Neural progenitor cell (in vitro differentiated cells): ENCODE measurements at regions not wholly inside any gene's neighbourhood (a gene's known extent, or its start where the extent isn't known, plus 50 kb on each side); places are given as distances from the start of the nearest gene placed in this dataset.

Source experiments
- EZH2 ChIP-seq: fragments of 200-600 bp; sonication (generic); IDR thresholded peaks from 2 replicates; pipeline ENCODE4 v1.6.1; 2017; ENCODE audit warnings: antibody characterized with exemption, mild to moderate bottlenecking, moderate library complexity
- TF ChIP-seq, protein P1 (sequence below): fragments of 200-600 bp; sonication (generic); IDR thresholded peaks from 2 replicates; pipeline ENCODE4 v1.5.1; 2017; ENCODE audit warnings: antibody characterized with exemption, mild to moderate bottlenecking

DNA sequence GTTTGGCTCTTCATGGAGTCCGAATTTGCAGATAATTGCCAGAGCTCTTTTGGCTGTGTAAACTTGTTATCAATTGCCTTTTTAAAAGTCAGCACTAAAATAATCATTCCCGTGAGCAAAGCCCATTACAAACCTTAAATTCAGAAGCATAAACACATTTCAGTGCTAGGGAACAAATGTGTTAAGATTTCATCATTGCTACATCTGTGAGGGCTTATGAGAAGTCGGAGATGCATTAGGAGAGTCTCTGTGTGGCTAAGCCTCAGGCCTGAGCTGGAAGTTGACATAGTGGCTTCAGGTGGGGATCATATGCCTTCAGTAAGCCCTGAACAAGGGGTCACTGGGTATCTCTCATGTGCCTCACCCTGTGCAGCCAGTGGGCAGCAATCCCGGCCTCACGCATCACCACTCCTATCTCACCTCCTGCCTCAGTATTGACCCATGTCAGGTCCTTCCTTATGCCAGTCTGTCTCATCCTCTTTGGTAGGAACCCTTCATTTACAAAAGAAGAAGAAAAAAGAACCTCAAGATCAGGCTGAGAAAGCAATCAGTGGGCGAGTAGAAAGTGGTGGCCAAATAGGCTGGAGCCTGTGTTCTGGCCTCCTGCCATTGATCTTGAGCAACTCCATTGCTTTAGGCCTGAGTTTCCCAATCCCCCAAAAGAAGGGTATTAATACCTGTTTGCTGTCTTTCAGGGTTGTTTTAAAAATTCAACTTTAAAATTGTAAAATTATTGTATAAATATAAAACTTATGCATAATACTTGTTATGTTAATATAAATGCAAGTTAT lies 233.5 kb downstream of the IL20RB start:
- TF ChIP-seq, protein P1, sequence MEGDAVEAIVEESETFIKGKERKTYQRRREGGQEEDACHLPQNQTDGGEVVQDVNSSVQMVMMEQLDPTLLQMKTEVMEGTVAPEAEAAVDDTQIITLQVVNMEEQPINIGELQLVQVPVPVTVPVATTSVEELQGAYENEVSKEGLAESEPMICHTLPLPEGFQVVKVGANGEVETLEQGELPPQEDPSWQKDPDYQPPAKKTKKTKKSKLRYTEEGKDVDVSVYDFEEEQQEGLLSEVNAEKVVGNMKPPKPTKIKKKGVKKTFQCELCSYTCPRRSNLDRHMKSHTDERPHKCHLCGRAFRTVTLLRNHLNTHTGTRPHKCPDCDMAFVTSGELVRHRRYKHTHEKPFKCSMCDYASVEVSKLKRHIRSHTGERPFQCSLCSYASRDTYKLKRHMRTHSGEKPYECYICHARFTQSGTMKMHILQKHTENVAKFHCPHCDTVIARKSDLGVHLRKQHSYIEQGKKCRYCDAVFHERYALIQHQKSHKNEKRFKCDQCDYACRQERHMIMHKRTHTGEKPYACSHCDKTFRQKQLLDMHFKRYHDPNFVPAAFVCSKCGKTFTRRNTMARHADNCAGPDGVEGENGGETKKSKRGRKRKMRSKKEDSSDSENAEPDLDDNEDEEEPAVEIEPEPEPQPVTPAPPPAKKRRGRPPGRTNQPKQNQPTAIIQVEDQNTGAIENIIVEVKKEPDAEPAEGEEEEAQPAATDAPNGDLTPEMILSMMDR = no peak
- no peak for TF ChIP-seq EZH2
